Pancreas (tissue), 10 donors: ENCODE measurements at regions not wholly inside any gene's neighbourhood (a gene's known extent, or its start where the extent isn't known, plus 50 kb on each side); places are given as distances from the start of the nearest gene placed in this dataset.

Experiments
- ATAC-seq, 4 donors: fragments of 200-7000 bp; cut with Tn5 transposase; one replicate each; pipeline versions ENCODE4 v1.8.0 to v1.9.1; 2020; ENCODE audit warnings: mild to moderate bottlenecking in 4 of 4, moderate library complexity in 4 of 4
- DNase-seq, 6 donors: peaks; one replicate each; pipeline ENCODE4 v3.0.0-alpha.2; 2020
- FAIRE-seq: peaks from 2 replicates; lab custom pipeline; 2012; peaks lifted over from hg19 to GRCh38; lab: Jason Lieb, UNC
- H3K27ac ChIP-seq, 4 donors: fragments of 200-600 bp; sonication (generic); 1 replicate in 3 of 4; 2 replicates in 1 of 4; pipeline versions ENCODE4 v1.5.0 to v1.8.0; 2020
- H3K27me3 ChIP-seq, 4 donors: fragments of 200-600 bp; one replicate each; pipeline ENCODE4 v1.8.0; 2021
- H3K36me3 ChIP-seq, 3 donors: fragments of 200-600 bp; sonication (generic) in 1 of 3; one replicate each; pipeline versions ENCODE4 v1.5.0 to v1.8.0; 2020 to 2021
- H3K4me1 ChIP-seq, 3 donors: fragments of 200-600 bp; one replicate each; pipeline ENCODE4 v1.8.0; 2021
- H3K4me3 ChIP-seq, 4 donors: fragments of 200-600 bp; sonication (generic) in 2 of 4; one replicate each; pipeline versions ENCODE4 v1.5.0 to v1.8.0; 2020 to 2021
- H3K9me3 ChIP-seq, 4 donors: fragments of 200-600 bp; one replicate each; pipeline ENCODE4 v1.8.0; 2021
- WGBS, 2 donors: extraction: QIAGEN DNeasy Blood & Tissue Kit; methylation state at CpG; one replicate each; pipeline ENCODE4 v1.1.7; 2013; 5-methylcytosine and 5-hydroxymethylcytosine counted together
- intact Hi-C, 3 donors: fragments of 100-400 bp; cut with DNase I; formaldehyde crosslinking; loops; one replicate each; pipeline versions ENCODE4 v1.11.1 to v1.14.2; 2022
- TF ChIP-seq, protein P1 (sequence below), 4 donors: fragments of 200-600 bp; sonication (generic) in 3 of 4; IDR thresholded peaks; one replicate each; pipeline versions ENCODE4 v1.5.0 to v1.8.0; 2021; ENCODE audit warnings: antibody characterized with exemption in 4 of 4
- donor health status: healthy with polysubstance abuse.
- donor health status: DM: no; HTN: no; CAD: no; lungs with moderate emphysema.
- donor health status: DM: no; HTN: no; CAD: no.
- donor health status: control.
- donor health status: control.
- donor health status: Bipolar disorder and iron deficiency.
- donor health status: DM: yes; HTN: yes; CAD: no.
- donor health status: DM: no; HTN: no; CAD: no.
- donor health status: DM: no; HTN: no; CAD: no.
- donor health status: DM: yes; HTN: yes; CAD: no.

- ATAC-seq (no peak), FAIRE-seq (no peak), DNase-seq (no peak)
- Histone ChIP-seq H3K4me3 (no peak overlapping the region), H3K9me3 (no peaks in the 10 kb centered on the region), H3K27me3 (no peaks in the 10 kb centered on the region), H3K4me1 (no peaks in the 10 kb centered on the region), H3K36me3 (no peaks in the 10 kb centered on the region), H3K27ac (no peak overlapping the region)
- 56 to 76% methylated on average over 1 to 2 of the region's 2 CpGs for WGBS, 2 donors
- TF ChIP-seq, protein P1, sequence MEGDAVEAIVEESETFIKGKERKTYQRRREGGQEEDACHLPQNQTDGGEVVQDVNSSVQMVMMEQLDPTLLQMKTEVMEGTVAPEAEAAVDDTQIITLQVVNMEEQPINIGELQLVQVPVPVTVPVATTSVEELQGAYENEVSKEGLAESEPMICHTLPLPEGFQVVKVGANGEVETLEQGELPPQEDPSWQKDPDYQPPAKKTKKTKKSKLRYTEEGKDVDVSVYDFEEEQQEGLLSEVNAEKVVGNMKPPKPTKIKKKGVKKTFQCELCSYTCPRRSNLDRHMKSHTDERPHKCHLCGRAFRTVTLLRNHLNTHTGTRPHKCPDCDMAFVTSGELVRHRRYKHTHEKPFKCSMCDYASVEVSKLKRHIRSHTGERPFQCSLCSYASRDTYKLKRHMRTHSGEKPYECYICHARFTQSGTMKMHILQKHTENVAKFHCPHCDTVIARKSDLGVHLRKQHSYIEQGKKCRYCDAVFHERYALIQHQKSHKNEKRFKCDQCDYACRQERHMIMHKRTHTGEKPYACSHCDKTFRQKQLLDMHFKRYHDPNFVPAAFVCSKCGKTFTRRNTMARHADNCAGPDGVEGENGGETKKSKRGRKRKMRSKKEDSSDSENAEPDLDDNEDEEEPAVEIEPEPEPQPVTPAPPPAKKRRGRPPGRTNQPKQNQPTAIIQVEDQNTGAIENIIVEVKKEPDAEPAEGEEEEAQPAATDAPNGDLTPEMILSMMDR (IDR thresholded peaks at IDR 0.05) = no peak
- intact Hi-C loops = no loop called here
These were observed 114.5 kb upstream of the LPAR1 start for GRCh38 chr9:111152614-111153406.

DNA sequence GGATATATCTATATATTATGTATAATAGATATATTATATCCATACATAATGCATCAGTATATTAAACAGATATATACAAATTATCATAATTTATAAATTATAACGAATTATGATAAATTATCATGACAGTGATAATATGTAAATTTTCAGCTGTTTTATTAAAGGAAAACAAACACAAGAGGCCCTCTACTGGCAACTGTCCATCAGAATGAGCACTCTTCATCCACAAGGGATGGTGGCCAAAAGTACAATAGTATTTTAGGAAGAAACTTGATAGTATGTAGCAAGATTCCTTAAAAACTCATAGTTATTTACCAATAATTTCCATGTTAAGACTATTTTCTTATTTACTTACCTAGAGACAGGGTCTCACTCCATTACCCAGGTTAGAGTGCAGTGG, 113.3 kb upstream of the LPAR1 start:
- TF ChIP-seq, protein P1 (IDR thresholded peaks at IDR 0.05) = no peak
- H3K4me3 ChIP-seq = no peak overlapping the region
- no peak overlapping the region for H3K27ac ChIP-seq
- intact Hi-C loops = no loop called here
- 52 to 60% methylated on average over 1 of the region's 1 CpG for WGBS, 2 donors
- no peaks in the 10 kb centered on the region for H3K9me3 ChIP-seq
- DNase-seq (no peak), ATAC-seq (no peak), FAIRE-seq (no peak)
- H3K36me3 ChIP-seq = no peaks in the 10 kb centered on the region
- H3K4me1 ChIP-seq = no peaks in the 10 kb centered on the region
- no peaks in the 10 kb centered on the region for H3K27me3 ChIP-seq

DNA sequence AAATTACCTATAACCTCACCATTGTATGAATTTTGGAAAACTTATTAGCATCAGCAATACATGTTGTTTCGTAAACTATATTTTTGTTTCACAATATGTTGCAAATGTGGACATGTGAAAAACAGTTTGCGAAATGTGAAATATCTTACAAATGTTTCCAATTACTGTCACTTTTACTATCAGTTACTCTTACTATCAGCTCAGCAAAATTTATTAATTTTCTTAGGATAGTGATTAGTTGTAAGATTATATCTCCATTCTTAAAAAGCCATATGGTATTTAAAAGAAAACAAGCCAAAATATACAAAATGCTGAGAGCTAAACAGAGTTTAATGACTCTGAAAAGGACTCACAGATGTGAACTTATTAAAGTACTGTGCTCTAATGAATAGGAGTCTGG, 111.9 kb upstream of the LPAR1 start:
- intact Hi-C loops = no loop called here
- ATAC-seq (no peak), FAIRE-seq (no peak), DNase-seq (no peak)
- 92 to 96% methylated on average over 2 of the region's 2 CpGs for WGBS, 2 donors
- no peaks in the 10 kb centered on the region for H3K27me3 ChIP-seq
- H3K4me1 ChIP-seq = no peaks in the 10 kb centered on the region
- H3K4me3 ChIP-seq = no peak overlapping the region
- TF ChIP-seq, protein P1 (IDR thresholded peaks at IDR 0.05) = no peak
- no peaks in the 10 kb centered on the region for H3K9me3 ChIP-seq
- H3K27ac ChIP-seq = no peak overlapping the region
- no peaks in the 10 kb centered on the region for H3K36me3 ChIP-seq

- Histone ChIP-seq H3K27me3 (no peaks in the 10 kb centered on the region), H3K9me3 (no peaks in the 10 kb centered on the region), H3K36me3 (no peaks in the 10 kb centered on the region), H3K27ac (no peak overlapping the region), H3K4me1 (no peaks in the 10 kb centered on the region), H3K4me3 (no peak overlapping the region)
- ATAC-seq (no peak), FAIRE-seq (no peak), DNase-seq (no peak)
- TF ChIP-seq, protein P1 (IDR thresholded peaks at IDR 0.05) = no peak
- WGBS, 2 donors = 79 to 85% methylated on average over 5 of the region's 5 CpGs
- intact Hi-C loops = no loop called here
These were observed 110.9 kb upstream of the LPAR1 start for GRCh38 chr9:111149018-111149759.
